Esophagus (tissue), 2 donors: ENCODE measurements at regions not wholly inside any gene's neighbourhood (a gene's known extent, or its start where the extent isn't known, plus 50 kb on each side); places are given as distances from the start of the nearest gene placed in this dataset.

Experiments
- H3K27ac ChIP-seq, 2 donors: one replicate each; pipeline ENCODE4 v1.5.1; 2013; ENCODE audit warnings: low read depth in 2 of 2, mild to moderate bottlenecking in 2 of 2, inconsistent platforms in 1 of 2, low read length in 1 of 2, moderate library complexity in 1 of 2
- H3K27me3 ChIP-seq, 2 donors: one replicate each; pipeline ENCODE4 v1.6.1; 2013; ENCODE audit warnings: low read length in 2 of 2, control low read depth in 1 of 2, mild to moderate bottlenecking in 1 of 2; ENCODE audit not compliant: insufficient read depth in 2 of 2, control insufficient read depth in 1 of 2
- H3K36me3 ChIP-seq, 2 donors: one replicate each; pipeline ENCODE4 v1.6.1; 2013; ENCODE audit warnings: low read length in 1 of 2; ENCODE audit not compliant: control insufficient read depth in 2 of 2, insufficient read depth in 2 of 2
- H3K4me1 ChIP-seq, 2 donors: one replicate each; pipeline ENCODE4 v1.6.1; 2013; ENCODE audit warnings: low read length in 1 of 2; ENCODE audit not compliant: control insufficient read depth in 2 of 2, insufficient read depth in 2 of 2
- H3K4me3 ChIP-seq, 2 donors: one replicate each; pipeline ENCODE4 v1.5.1; 2013; ENCODE audit warnings: low read length in 2 of 2, mild to moderate bottlenecking in 2 of 2, low read depth in 1 of 2, moderate library complexity in 1 of 2
- H3K9me3 ChIP-seq, 2 donors: one replicate each; pipeline ENCODE4 v1.6.1; 2013; ENCODE audit warnings: mild to moderate bottlenecking in 2 of 2, low read depth in 1 of 2, low read length in 1 of 2, moderate library complexity in 1 of 2; ENCODE audit not compliant: control insufficient read depth in 2 of 2, insufficient read depth in 1 of 2
- WGBS, 2 donors: extraction: QIAGEN DNeasy Blood & Tissue Kit; methylation state at CpG; one replicate each; pipeline ENCODE4 v1.1.7; 2013; 5-methylcytosine and 5-hydroxymethylcytosine counted together
- donor health status: healthy with polysubstance abuse.
- donor health status: Bipolar disorder and iron deficiency.

DNA sequence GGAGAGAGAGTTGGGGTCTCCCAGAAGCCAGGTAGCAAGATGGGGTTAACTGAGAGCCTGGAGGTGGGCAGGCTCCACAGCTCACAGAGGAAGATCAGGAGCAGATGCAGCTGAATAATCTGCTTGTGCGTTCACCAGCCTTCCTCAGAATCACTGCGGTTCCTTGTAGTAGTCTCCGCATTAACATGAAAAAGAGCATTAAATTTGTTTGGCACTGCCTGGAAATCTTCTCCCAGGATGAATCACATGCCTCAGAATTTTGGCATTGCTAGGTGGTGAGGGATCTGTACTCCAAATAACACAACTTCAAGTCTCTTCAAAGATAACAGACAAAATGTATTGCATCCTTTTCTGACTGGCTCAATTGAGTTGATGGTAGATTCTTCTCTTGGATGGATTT, 700.6 kb upstream of the ARRDC4 start:
- H3K27me3 ChIP-seq, result no peaks in the 10 kb centered on the region
- H3K36me3 ChIP-seq, result no peaks in the 10 kb centered on the region
- H3K4me3 ChIP-seq, result no peak overlapping the region
- no peaks in the 10 kb centered on the region for H3K4me1 ChIP-seq
- peaks cover 0 to 2% of the 10 kb centered on the region in 2 donors for H3K9me3 ChIP-seq
- H3K27ac ChIP-seq, result no peak overlapping the region
- 85 to 87% methylated on average over 3 of the region's 3 CpGs for WGBS, 2 donors

DNA sequence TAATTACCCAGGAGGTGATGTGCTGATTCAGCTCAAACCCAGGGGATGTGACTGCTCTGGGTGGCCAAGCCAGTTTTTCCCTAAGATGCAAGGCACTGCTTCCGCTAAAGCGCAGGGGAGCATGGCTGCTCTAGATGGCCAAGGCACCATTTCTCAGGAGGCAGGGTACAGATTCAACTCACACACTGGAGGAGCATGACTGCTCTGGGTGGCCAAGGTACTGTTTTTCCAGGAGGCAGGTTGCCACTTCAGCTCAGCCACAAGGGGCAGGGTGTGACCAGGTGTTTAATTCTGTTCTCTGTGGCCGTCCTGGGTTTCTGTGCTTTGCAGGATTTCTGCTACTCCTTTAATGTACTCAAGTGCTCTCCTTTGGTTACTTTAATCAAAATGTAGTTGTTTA, 659.3 kb upstream of the ARRDC4 start:
- no peaks in the 10 kb centered on the region for H3K27me3 ChIP-seq
- H3K4me3 ChIP-seq, result no peak overlapping the region
- peaks cover 7 to 11% of the 10 kb centered on the region in 2 donors for H3K9me3 ChIP-seq
- 90 to 95% methylated on average over 3 of the region's 3 CpGs for WGBS, 2 donors
- H3K4me1 ChIP-seq, result no peaks in the 10 kb centered on the region
- no peak overlapping the region for H3K27ac ChIP-seq
- H3K36me3 ChIP-seq, result no peaks in the 10 kb centered on the region

DNA sequence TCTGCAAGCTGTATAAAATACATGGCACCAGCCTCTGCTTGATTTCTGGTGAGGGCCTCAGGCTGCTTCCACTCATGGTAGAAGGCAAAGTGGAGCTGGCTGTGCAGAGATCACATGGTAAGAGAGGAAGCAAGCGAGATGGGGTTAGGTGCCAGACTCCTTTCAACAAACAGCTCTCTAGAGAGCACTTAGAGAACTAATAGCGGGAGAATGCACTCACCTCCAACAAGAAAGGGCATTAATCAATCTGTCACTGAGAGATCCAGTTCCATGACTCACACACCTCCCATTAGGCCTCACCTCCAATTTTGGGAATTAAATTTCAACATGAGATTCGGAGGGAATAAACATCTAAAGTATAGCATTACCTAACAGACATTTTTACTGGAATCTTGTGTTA, 644.1 kb upstream of the ARRDC4 start:
- H3K27ac ChIP-seq, result no peak overlapping the region
- H3K36me3 ChIP-seq, result no peaks in the 10 kb centered on the region
- 55 to 60% methylated on average over 3 of the region's 3 CpGs for WGBS, 2 donors
- H3K4me3 ChIP-seq, result no peak overlapping the region
- no peaks in the 10 kb centered on the region for H3K27me3 ChIP-seq
- no peaks in the 10 kb centered on the region for H3K4me1 ChIP-seq
- no peaks in the 10 kb centered on the region for H3K9me3 ChIP-seq

DNA sequence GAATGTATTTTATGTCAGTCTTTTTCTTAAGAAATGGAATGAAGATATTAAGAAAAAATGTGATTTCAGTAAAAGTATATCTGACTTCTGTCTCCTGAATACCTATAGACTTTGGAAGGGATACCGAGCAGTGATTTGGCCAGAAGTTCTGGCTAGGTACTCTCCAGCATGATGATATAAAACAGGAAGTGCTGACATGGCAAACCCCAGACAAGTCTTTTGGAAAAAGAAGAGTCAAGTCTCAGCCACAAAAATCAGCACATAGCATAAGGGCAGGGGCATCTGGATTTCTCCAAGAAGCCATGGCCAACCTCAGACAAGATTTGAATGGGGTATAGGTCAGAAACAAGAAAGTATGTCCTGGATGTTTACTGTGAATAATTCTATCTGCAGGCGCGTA, 643.3 kb upstream of the ARRDC4 start:
- Histone ChIP-seq H3K9me3 (no peaks in the 10 kb centered on the region), H3K27ac (no peak overlapping the region), H3K27me3 (no peaks in the 10 kb centered on the region), H3K4me1 (no peaks in the 10 kb centered on the region), H3K36me3 (no peaks in the 10 kb centered on the region), H3K4me3 (no peak overlapping the region)
- 92 to 93% methylated on average over 3 of the region's 3 CpGs for WGBS, 2 donors

DNA sequence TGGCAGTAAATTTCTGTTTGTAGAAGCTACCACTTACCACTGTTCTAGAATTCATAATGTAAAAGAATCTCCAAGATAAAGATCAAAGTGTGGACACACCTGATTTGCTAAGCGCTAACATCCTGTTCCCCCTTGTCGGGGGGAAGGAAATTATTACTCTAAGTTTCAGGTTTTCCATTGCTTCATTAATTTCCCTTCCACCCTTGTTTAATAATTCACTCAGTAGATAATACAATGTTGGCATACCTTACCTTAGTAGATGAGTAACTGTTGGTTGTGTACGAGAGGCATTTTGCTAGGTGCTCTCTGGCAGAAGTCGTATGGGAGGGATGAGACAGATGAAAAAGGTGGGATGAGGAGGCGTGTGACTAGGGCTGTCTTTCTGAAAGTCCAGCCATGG, 641.2 kb upstream of the ARRDC4 start:
- no peaks in the 10 kb centered on the region for H3K36me3 ChIP-seq
- no peaks in the 10 kb centered on the region for H3K27me3 ChIP-seq
- H3K4me3 ChIP-seq, result no peak overlapping the region
- no peak overlapping the region for H3K27ac ChIP-seq
- no peaks in the 10 kb centered on the region for H3K9me3 ChIP-seq
- WGBS, 2 donors, result 47 to 64% methylated on average over 5 of the region's 5 CpGs
- no peaks in the 10 kb centered on the region for H3K4me1 ChIP-seq

DNA sequence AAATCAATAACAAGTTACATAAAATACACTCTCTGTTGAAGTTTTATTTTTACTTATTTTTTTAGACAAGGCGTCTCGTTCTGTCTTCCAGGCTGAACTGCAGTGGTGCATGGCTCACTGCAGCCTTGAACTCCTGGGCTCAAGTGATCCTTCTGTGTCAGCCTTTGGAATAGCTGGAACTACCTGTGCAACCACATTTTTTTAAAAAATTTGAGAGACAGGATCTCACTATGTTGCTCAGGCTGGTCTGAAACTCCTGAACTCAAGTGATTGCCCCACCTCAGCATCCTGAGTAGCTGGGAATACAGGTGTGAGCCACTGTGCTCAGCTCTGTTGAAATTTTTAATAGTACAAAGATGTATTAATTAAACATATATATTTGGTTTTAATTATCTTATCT, 614.3 kb upstream of the ARRDC4 start:
- Histone ChIP-seq H3K27ac (no peak overlapping the region), H3K27me3 (no peaks in the 10 kb centered on the region), H3K4me1 (no peaks in the 10 kb centered on the region), H3K4me3 (no peak overlapping the region), H3K36me3 (no peaks in the 10 kb centered on the region), H3K9me3 (no peaks in the 10 kb centered on the region)
- 86 to 89% methylated on average over 2 of the region's 2 CpGs for WGBS, 2 donors

GRCh38 chr15:97350813-97351212, 609.7 kb upstream of the ARRDC4 start:
- 50 to 56% methylated on average over 4 of the region's 4 CpGs for WGBS, 2 donors
- H3K36me3 ChIP-seq, result no peaks in the 10 kb centered on the region
- no peak overlapping the region for H3K4me3 ChIP-seq

GRCh38 chr15:97383516-97383915, 577.0 kb upstream of the ARRDC4 start:
- Histone ChIP-seq H3K36me3 (no peaks in the 10 kb centered on the region), H3K9me3 (peaks cover 0 to 3% of the 10 kb centered on the region in 2 donors), H3K27ac (no peak overlapping the region), H3K4me1 (no peaks in the 10 kb centered on the region), H3K27me3 (no peaks in the 10 kb centered on the region), H3K4me3 (no peak overlapping the region)
- WGBS, 2 donors, result 47 to 65% methylated on average over 3 of the region's 3 CpGs

More at GRCh38 chr15:97350813-97351212, 609.7 kb upstream of the ARRDC4 start:
- no peaks in the 10 kb centered on the region for H3K4me1 ChIP-seq
- no peaks in the 10 kb centered on the region for H3K9me3 ChIP-seq
- no peak overlapping the region for H3K27ac ChIP-seq
- H3K27me3 ChIP-seq, result no peaks in the 10 kb centered on the region

DNA sequence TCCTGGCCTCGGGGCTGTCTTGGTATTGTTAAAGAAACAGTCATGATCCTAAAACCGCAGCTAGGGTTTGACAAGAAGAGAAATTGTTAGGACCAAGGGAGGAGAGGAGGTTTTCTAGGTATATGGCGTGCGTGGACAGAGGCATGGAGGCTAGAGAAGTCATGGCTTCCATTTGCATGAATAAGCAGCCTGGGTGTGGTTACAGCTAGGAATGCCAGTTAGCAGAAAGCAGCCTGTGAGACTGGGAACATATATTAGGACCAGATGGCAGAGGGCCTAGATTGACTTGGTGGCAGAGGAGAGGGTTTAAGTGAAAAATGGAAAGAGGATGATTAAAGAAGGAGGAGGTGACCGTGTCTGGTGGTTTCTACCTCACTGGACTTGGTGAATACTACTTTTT, 573.6 kb upstream of the ARRDC4 start:
- no peak overlapping the region for H3K27ac ChIP-seq
- no peak overlapping the region for H3K4me3 ChIP-seq
- H3K4me1 ChIP-seq, result no peaks in the 10 kb centered on the region
- no peaks in the 10 kb centered on the region for H3K36me3 ChIP-seq
- H3K9me3 ChIP-seq, result peaks cover 0 to 3% of the 10 kb centered on the region in 2 donors
- H3K27me3 ChIP-seq, result no peaks in the 10 kb centered on the region
- WGBS, 2 donors, result 84 to 87% methylated on average over 5 of the region's 5 CpGs

DNA sequence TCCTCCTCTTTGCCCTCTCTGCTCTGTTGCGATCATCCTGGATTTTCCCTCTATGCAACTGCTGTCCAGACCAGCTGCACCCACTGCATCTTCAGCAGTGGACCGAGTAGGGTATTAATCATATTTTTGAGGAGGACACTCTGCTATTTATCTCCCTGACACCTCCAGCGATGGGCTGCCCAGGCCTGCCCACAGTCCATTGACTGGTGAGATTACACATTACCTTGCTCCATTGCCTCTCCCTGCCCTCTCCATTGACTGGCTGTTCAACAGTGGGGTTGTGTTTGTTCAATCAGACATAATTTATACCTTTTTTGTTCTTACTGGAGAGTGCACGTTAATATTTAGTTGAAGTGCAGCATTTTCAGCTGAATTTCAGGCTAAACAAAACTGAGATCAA, 559.3 kb upstream of the ARRDC4 start:
- WGBS, 2 donors, result 62 to 63% methylated on average over 4 of the region's 4 CpGs
- no peaks in the 10 kb centered on the region for H3K36me3 ChIP-seq
- no peak overlapping the region for H3K4me3 ChIP-seq
- no peak overlapping the region for H3K27ac ChIP-seq
- H3K4me1 ChIP-seq, result no peaks in the 10 kb centered on the region
- no peaks in the 10 kb centered on the region for H3K27me3 ChIP-seq
- peaks cover 0 to 4% of the 10 kb centered on the region in 2 donors for H3K9me3 ChIP-seq
